GM12874 (cell line): ENCODE measurements at regions not wholly inside any gene's neighbourhood (a gene's known extent, or its start where the extent isn't known, plus 50 kb on each side); places are given as distances from the start of the nearest gene placed in this dataset.

Experiments used
- CTCF ChIP-seq: IDR thresholded peaks from 2 replicates; pipeline ENCODE4 v1.5.1; 2011; ENCODE audit warnings: low read depth, mild to moderate bottlenecking, control low read depth, low read length, moderate library complexity; ENCODE audit not compliant: insufficient read depth

GRCh38 chr15:81910355-81911021 lies 135.3 kb downstream of the MEX3B start:
- no peak for TF ChIP-seq CTCF

- no peak for TF ChIP-seq CTCF
These were observed 136.8 kb downstream of the MEX3B start for GRCh38 chr15:81909011-81909358.

- no peak for TF ChIP-seq CTCF
These were observed 137.7 kb downstream of the MEX3B start for GRCh38 chr15:81908111-81908510.

GRCh38 chr15:81907521-81907920 lies 138.3 kb downstream of the MEX3B start:
- TF ChIP-seq CTCF = no peak

- TF ChIP-seq CTCF = no peak
These were observed 139.9 kb downstream of the MEX3B start for GRCh38 chr15:81905889-81906288.

- TF ChIP-seq CTCF = no peak
These were observed 144.5 kb downstream of the MEX3B start for GRCh38 chr15:81901319-81901718.

- TF ChIP-seq CTCF = no peak
These were observed 146.1 kb downstream of the MEX3B start for GRCh38 chr15:81899730-81900129.

- TF ChIP-seq CTCF = no peak
These were observed 146.8 kb downstream of the MEX3B start for GRCh38 chr15:81899024-81899423.
